ELF-1 (cell line): ENCODE measurements at regions not wholly inside any gene's neighbourhood (a gene's known extent, or its start where the extent isn't known, plus 50 kb on each side); places are given as distances from the start of the nearest gene placed in this dataset.
A peak's percentile ranks its signal among the peaks of the same experiment; 100 is the strongest.
"Not testable (repeated sequence)": the region's sequence is repeated elsewhere in the genome, so short reads cannot be mapped to it uniquely, and the experiment has no call there.

Experiments
- DNase-seq: peaks from one replicate; pipeline ENCODE4 v3.0.0-alpha.2; 2016; ENCODE audit warnings: low read depth, low spot score

- DNase-seq, result not testable (repeated sequence)
These were observed 536.1 kb downstream of the FOXD4L6 start for GRCh38 chr9:40592406-40592805.

DNA sequence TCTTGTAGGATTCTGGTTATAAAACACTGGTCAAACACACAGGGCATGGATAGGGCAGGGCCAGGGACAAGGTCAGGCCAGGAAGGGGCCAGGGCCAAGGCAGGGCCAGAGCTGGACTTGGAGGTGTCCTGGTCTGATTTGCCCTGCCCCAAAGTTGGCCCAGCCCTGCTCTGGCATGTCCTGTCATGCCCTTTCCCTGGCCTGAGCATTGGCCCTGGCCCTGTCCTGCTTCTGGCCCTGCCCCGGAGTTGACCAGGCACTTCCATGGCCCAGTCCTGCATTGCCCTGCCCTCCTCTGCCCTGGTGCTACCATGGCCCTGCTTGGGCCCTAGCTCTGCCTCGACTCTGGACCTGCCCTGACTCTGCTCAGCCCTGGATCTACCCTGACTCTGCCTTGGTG, 536.6 kb downstream of the FOXD4L6 start:
- DNase-seq, result not testable (repeated sequence)

DNA sequence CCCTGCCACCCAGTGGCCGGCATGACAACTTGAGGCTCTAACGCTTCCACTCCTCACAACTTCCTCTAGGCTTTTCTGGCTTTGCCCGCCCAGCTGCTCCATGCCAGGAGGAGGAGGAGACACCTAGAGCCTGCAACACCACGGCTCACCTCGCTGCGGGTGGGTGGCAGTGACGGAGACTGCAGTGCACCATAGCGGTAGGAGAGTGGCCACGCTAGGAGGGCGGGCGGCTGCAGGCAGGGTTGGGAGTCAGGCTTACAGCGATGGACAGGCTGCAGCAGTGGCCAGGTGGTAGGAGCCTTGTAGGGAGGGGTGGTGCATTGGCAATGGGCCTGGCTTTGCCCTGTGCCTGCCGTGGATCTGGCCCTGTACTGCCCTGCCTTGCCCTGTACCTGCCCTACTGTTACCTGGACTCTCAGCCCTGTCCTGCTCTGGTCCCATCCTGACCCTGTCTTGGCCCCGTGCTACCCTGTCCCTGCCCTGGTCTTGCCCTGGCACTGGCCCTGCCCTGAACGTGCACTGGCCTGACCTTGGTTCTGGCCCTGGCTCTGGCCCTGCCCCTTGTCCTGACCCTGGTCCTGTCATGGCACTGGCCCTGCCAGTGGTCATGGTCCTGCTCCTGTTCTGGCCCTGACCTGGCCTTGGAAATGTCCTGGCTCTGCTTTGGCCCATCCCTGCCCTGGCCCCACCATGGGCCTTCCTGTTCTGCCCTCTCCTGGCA, 540.8 kb downstream of the FOXD4L6 start:
- not testable (repeated sequence) for DNase-seq

DNA sequence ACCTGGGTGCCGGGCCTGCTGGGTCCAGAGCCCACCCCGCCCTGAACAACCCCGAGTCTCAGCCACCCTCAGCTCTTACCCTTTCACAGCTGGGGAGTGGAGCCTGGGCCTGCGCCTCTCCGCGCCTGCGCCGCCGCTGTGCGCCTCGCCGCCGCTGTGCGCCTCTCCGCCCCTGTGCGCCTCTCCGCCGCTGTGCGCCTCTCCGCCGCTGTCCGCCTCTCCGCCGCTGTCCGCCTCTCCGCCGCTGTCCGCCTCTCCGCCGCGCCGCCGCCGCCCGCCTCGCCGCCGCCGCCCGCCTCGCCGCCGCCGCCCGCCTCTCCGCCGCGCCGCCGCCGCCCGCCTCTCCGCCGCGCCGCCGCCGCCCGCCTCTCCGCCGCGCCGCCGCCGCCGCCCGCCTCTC, 544.4 kb downstream of the FOXD4L6 start:
- DNase-seq, result not testable (repeated sequence)

DNA sequence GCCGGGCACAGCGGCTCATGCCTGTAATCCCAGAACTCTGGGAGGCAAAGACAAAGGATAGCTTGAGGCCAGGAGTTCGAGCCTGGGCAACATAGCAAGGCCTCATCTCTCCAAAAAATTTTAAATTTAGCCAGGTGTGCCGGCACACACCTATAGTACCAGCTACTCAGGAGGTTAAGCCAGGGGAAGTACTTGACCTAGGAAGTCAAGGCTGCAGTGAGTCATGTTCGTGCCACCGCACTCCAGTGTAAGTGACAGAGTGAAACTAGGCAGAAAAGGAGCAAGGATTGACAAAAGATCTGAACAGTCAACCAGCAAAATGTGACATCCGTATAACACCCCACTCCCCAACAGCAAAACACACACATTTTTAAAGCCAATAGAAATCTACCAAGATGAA, 545.3 kb downstream of the FOXD4L6 start:
- not testable (repeated sequence) for DNase-seq

DNA sequence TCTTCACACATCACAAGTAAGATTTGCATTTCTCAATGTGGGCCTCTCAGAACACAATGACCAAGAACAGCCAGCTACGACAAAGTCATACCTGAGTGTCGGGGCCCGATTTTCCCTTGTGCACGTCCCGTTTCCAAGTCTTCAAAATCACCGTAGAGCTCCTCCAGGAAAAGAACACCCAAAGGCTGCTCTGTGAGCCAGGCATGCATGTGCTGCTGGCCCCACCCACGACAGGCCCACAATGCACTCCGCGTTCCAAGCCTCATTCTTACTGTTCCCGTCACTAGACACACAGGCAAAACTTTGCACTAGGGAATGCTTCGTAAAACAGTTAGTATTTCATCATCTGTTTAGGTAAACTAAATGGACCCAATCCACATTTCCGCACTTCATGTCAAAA, 549.6 kb downstream of the FOXD4L6 start:
- peak; percentile 0 for DNase-seq
